Caki2 (cell line): ENCODE measurements at regions not wholly inside any gene's neighbourhood (a gene's known extent, or its start where the extent isn't known, plus 50 kb on each side); places are given as distances from the start of the nearest gene placed in this dataset.
A peak's percentile ranks its signal among the peaks of the same experiment; 100 is the strongest.
"Not testable (repeated sequence)": the region's sequence is repeated elsewhere in the genome, so short reads cannot be mapped to it uniquely, and the experiment has no call there.

ENCODE experiments used
- DNase-seq: peaks from one replicate; pipeline ENCODE4 v3.0.0-alpha.2; 2015; ENCODE audit warnings: low read depth
- in situ Hi-C: cut with HindIII; loops from 2 replicates; pipeline ENCODE4 v1.10.0; 2016; ENCODE audit warnings: low sequenced_read_pairs, low pct_unique_long_range_greater_than_20kb, mixed read lengths

- in situ Hi-C loops, DNase-seq: not testable (repeated sequence)
These were observed 106.4 kb downstream of the CCDC74A start for GRCh38 chr2:131633827-131634695.

GRCh38 chr2:131635611-131636010, 107.9 kb downstream of the CCDC74A start:
- in situ Hi-C loops = no loop called here
- DNase-seq = no peak

GRCh38 chr2:131636704-131637308, 109.1 kb downstream of the CCDC74A start:
- DNase-seq, in situ Hi-C loops: not testable (repeated sequence)

GRCh38 chr2:131639001-131639620, 111.4 kb downstream of the CCDC74A start:
- in situ Hi-C loops, DNase-seq: not testable (repeated sequence)

GRCh38 chr2:131641414-131642206, 113.9 kb downstream of the CCDC74A start:
- in situ Hi-C loops = no loop called here
- DNase-seq = peak; percentile 47

GRCh38 chr2:131643180-131643579, 115.5 kb downstream of the CCDC74A start:
- DNase-seq, in situ Hi-C loops: not testable (repeated sequence)

GRCh38 chr2:131645177-131645765, 117.6 kb downstream of the CCDC74A start:
- no peak for DNase-seq
- in situ Hi-C loops = no loop called here

- in situ Hi-C loops, DNase-seq: not testable (repeated sequence)
These were observed 118.5 kb downstream of the CCDC74A start for GRCh38 chr2:131646220-131646619.

- DNase-seq = no peak
- in situ Hi-C loops = no loop called here
These were observed 119.1 kb downstream of the CCDC74A start for GRCh38 chr2:131646669-131647297.

- in situ Hi-C loops, DNase-seq: not testable (repeated sequence)
These were observed 120.9 kb downstream of the CCDC74A start for GRCh38 chr2:131648565-131648964.

- DNase-seq, in situ Hi-C loops: not testable (repeated sequence)
These were observed 124.6 kb downstream of the CCDC74A start for GRCh38 chr2:131652246-131652645.

- in situ Hi-C loops, DNase-seq: not testable (repeated sequence)
These were observed 126.4 kb downstream of the CCDC74A start for GRCh38 chr2:131654107-131654506.

GRCh38 chr2:131656816-131657633, 129.3 kb downstream of the CCDC74A start:
- in situ Hi-C loops = no loop called here

GRCh38 chr2:131657895-131658768, 130.4 kb downstream of the CCDC74A start:
- in situ Hi-C loops = no loop called here
- no peak for DNase-seq

More at GRCh38 chr2:131656816-131657633, 129.3 kb downstream of the CCDC74A start:
- no peak for DNase-seq

GRCh38 chr2:131658769-131659131, 131.1 kb downstream of the CCDC74A start:
- DNase-seq = no peak
- in situ Hi-C loops = no loop called here

GRCh38 chr2:131659168-131659572, 131.5 kb downstream of the CCDC74A start:
- in situ Hi-C loops = no loop called here
- no peak for DNase-seq
